22Rv1 (cell line): ENCODE measurements at regions not wholly inside any gene's neighbourhood (a gene's known extent, or its start where the extent isn't known, plus 50 kb on each side); places are given as distances from the start of the nearest gene placed in this dataset.

ENCODE experiments used
- ZFX ChIP-seq: fragments of 450-650 bp; IDR thresholded peaks from 2 replicates; pipeline ENCODE4 v1.6.1; 2017; ENCODE audit warnings: antibody characterized with exemption, borderline replicate concordance
- TF ChIP-seq, protein P1 (sequence below): fragments of 450-650 bp; IDR thresholded peaks from 2 replicates; pipeline ENCODE4 v1.5.1; 2017; ENCODE audit warnings: mild to moderate bottlenecking

DNA sequence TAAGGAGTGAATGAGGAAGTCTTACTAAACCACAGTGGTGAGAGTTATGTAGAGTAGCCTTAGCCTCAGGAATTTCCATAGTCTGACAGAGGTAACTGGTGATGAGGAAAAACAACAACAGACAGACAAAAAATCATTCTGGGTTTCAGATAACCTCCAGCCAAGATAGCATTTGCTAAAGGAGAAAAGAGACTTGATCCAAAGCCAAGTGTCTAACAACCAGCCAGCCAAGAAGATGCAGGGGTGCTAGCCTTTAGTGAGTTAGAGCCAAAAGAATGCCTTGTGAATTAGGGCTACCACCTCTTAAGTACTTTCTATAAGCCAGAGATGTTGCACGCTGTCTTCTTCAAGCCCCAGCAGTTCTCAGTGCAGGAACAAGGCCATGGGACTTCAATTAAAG, 478.0 kb upstream of the CPEB2 start:
- TF ChIP-seq, protein P1, sequence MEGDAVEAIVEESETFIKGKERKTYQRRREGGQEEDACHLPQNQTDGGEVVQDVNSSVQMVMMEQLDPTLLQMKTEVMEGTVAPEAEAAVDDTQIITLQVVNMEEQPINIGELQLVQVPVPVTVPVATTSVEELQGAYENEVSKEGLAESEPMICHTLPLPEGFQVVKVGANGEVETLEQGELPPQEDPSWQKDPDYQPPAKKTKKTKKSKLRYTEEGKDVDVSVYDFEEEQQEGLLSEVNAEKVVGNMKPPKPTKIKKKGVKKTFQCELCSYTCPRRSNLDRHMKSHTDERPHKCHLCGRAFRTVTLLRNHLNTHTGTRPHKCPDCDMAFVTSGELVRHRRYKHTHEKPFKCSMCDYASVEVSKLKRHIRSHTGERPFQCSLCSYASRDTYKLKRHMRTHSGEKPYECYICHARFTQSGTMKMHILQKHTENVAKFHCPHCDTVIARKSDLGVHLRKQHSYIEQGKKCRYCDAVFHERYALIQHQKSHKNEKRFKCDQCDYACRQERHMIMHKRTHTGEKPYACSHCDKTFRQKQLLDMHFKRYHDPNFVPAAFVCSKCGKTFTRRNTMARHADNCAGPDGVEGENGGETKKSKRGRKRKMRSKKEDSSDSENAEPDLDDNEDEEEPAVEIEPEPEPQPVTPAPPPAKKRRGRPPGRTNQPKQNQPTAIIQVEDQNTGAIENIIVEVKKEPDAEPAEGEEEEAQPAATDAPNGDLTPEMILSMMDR = no peak
- no peak for TF ChIP-seq ZFX
